HAP-1 (cell line): ENCODE measurements at regions not wholly inside any gene's neighbourhood (a gene's known extent, or its start where the extent isn't known, plus 50 kb on each side); places are given as distances from the start of the nearest gene placed in this dataset.

Experiments
- DNase-seq, 2 experiments: peaks; one replicate each; pipeline ENCODE4 v3.0.0-alpha.2; 2016 to 2020; ENCODE audit warnings: low spot score in 2 of 2
- H3K27me3 ChIP-seq: fragments of 250-450 bp; sonication (Bioruptor Pico); 2 replicates; pipeline ENCODE4 v1.5.1; 2020; ENCODE audit warnings: low read depth, mild to moderate bottlenecking, moderate library complexity
- H3K36me3 ChIP-seq: fragments of 250-450 bp; sonication (Bioruptor Pico); replicated peaks from 2 replicates; pipeline ENCODE4 v1.5.1; 2020; ENCODE audit warnings: mild to moderate bottlenecking
- H3K4me1 ChIP-seq: fragments of 250-450 bp; sonication (Bioruptor Pico); 2 replicates; pipeline ENCODE4 v1.5.1; 2020; ENCODE audit warnings: mild to moderate bottlenecking
- H3K4me3 ChIP-seq: fragments of 250-450 bp; sonication (Bioruptor Pico); 2 replicates; pipeline ENCODE4 v1.5.1; 2020; ENCODE audit warnings: mild to moderate bottlenecking, moderate library complexity
- H3K9me3 ChIP-seq: fragments of 250-450 bp; sonication (Bioruptor Pico); 2 replicates; pipeline ENCODE4 v1.5.1; 2020; ENCODE audit warnings: mild to moderate bottlenecking, moderate library complexity
- in situ Hi-C: fragments of 300-500 bp; cut with MboI; formaldehyde crosslinking; loops from 3 replicates; pipeline ENCODE4 v1.14.3; 2020; ENCODE audit warnings: low sequenced_read_pairs, inconsistent platforms, mixed read lengths

- no peak overlapping the region for H3K4me3 ChIP-seq
- in situ Hi-C loops = no loop called here
- H3K9me3 ChIP-seq = no peaks in the 10 kb centered on the region
- H3K27me3 ChIP-seq = no peaks in the 10 kb centered on the region
- no peak for DNase-seq
- H3K4me1 ChIP-seq = peaks cover 5% of the 10 kb centered on the region
- H3K36me3 ChIP-seq = no peaks in the 10 kb centered on the region
Measured at GRCh38 chr4:41473176-41473575, 64.8 kb upstream of the LIMCH1 start.

DNA sequence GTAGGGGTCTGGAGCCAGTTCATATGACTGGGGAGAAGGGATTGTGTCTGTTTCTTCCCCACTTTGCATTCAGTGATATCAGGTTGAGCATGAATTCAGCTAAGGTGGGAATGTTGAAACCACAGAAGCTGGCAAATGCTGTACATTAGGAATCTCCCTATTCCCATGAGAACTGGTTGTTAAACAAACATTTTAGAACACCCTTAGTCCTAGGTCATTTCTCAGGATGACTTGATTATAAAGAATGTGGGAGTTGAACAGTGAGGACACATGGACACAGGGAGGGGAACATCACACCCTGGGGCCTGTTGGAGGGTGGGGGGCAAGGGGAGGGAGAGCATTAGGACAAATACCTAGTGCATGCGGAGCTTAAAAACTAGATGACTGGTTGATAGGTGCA lies 62.6 kb upstream of the LIMCH1 start:
- H3K36me3 ChIP-seq = no peaks in the 10 kb centered on the region
- in situ Hi-C loops = no loop called here
- no peaks in the 10 kb centered on the region; the same call in 1 of the 2 replicates for H3K4me1 ChIP-seq
- H3K27me3 ChIP-seq = no peaks in the 10 kb centered on the region
- no peak for DNase-seq
- no peaks in the 10 kb centered on the region for H3K9me3 ChIP-seq
- no peak overlapping the region for H3K4me3 ChIP-seq

- in situ Hi-C loops = no loop called here
Measured at GRCh38 chr4:41476310-41476885, 61.6 kb upstream of the LIMCH1 start.

DNA sequence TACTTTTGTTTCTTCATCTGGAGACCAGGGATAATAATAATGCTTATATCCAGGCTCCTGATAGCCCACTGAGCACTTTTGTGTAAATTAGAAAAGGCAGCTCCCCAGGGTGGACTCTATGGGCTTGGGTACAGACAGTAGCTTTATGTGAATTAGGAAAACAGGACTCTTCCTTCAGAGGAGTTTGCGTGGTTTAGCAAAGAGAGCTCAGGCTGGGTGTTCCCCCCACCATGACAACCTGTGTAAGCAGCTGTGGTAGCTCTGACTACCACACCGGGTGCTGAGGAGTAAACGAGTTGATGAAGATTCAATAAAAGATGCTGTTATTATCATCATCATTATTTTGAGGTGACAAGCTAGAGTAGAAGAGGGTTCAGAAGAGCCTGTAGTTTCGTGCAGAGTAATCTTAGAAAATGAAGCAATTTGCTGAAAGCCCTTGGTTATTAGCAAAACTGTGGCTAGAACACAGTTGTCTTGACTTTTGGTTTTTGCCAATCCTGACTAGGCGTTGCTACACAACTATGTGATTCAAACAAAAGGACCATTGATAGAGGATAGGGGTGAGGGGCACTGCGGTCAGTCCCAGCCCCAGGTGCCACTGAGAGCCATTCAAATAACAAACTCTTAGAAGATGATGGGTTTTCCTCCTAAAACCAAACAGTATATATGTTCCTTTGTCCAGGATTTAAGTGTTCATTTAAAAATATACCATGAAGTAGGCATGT lies 60.6 kb upstream of the LIMCH1 start:
- Histone ChIP-seq H3K27me3 (no peaks in the 10 kb centered on the region), H3K36me3 (no peaks in the 10 kb centered on the region), H3K4me3 (no peak overlapping the region), H3K4me1 (no peaks in the 10 kb centered on the region), H3K9me3 (no peaks in the 10 kb centered on the region)
- DNase-seq = no peak
- in situ Hi-C loops = no loop called here

More at GRCh38 chr4:41476310-41476885, 61.6 kb upstream of the LIMCH1 start:
- Histone ChIP-seq H3K27me3 (no peaks in the 10 kb centered on the region), H3K4me3 (no peak overlapping the region), H3K4me1 (no peaks in the 10 kb centered on the region; the same call in 1 of the 2 replicates), H3K9me3 (no peaks in the 10 kb centered on the region), H3K36me3 (no peaks in the 10 kb centered on the region)
- DNase-seq = no peak

DNA sequence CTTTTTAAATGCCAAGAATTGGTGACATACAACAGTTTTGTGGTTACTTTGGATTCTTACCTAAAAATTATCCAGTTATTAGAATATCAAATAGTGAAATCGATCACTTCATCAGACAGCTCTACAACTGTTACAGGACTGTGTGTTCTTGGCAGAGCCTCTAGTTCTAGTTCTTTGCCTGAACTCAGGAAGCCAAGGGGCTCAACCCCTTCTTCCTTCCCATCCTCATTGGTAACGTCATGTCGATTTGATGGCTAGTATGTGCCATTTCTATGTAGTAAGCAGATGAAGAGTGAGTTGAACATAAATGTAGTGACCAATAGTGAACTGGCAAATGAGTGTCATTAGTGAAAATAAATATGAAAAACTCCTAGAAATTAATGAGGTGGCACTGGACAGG lies 59.4 kb upstream of the LIMCH1 start:
- H3K27me3 ChIP-seq = no peaks in the 10 kb centered on the region
- no peak for DNase-seq
- H3K4me3 ChIP-seq = no peak overlapping the region
- in situ Hi-C loops = no loop called here
- no peaks in the 10 kb centered on the region for H3K36me3 ChIP-seq
- H3K9me3 ChIP-seq = no peaks in the 10 kb centered on the region
- H3K4me1 ChIP-seq = no peaks in the 10 kb centered on the region

GRCh38 chr4:41480896-41481311 lies 57.1 kb upstream of the LIMCH1 start:
- no peak for DNase-seq
- H3K4me1 ChIP-seq = no peaks in the 10 kb centered on the region

DNA sequence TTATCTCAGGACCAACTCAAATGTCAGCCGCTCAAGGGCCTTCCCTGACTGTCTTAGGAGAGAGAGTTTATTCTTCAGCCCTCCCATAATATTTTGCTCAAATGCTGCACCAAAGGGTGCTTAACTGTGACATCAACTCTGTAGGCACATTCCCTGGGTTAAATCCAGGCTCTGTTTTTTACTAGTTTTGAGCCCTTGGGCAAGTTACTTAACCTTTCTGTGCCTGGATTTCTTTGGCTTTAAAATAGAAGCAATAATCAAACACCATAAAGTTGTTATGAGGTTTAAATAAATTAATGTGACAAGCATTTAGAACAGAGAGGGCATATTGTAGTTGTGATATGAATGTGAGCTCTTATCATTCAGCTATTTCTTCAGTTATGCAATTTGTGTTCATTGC lies 54.2 kb upstream of the LIMCH1 start:
- DNase-seq = no peak
- Histone ChIP-seq H3K9me3 (no peaks in the 10 kb centered on the region), H3K27me3 (no peaks in the 10 kb centered on the region), H3K36me3 (no peaks in the 10 kb centered on the region), H3K4me3 (no peak overlapping the region), H3K4me1 (no peaks in the 10 kb centered on the region)
- in situ Hi-C loops = no loop called here

More at GRCh38 chr4:41480896-41481311, 57.1 kb upstream of the LIMCH1 start:
- Histone ChIP-seq H3K27me3 (no peaks in the 10 kb centered on the region), H3K36me3 (no peaks in the 10 kb centered on the region), H3K9me3 (no peaks in the 10 kb centered on the region), H3K4me3 (no peak overlapping the region)
- in situ Hi-C loops = no loop called here

DNA sequence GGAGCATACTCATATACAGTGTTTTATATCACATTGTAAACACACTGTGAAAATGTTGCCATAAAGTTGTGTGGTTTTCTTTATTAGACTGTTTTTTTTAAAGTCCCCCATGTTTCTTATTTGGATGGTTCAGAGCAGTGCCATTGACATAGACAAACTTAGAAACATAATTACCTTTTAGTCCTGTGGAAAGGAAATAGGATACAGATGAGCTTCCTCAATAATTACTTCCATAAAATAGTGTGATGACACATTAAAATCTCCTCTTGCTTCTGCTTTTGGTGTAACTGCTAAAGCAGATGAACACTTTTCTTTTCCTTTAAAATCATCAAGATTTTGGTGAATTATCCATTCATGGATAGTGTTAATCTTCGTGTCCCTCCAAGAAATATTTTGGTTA lies 52.9 kb upstream of the LIMCH1 start:
- H3K9me3 ChIP-seq = no peaks in the 10 kb centered on the region
- no peak for DNase-seq
- H3K27me3 ChIP-seq = no peaks in the 10 kb centered on the region
- H3K36me3 ChIP-seq = no peaks in the 10 kb centered on the region
- in situ Hi-C loops = no loop called here
- H3K4me1 ChIP-seq = no peaks in the 10 kb centered on the region
- no peak overlapping the region for H3K4me3 ChIP-seq

DNA sequence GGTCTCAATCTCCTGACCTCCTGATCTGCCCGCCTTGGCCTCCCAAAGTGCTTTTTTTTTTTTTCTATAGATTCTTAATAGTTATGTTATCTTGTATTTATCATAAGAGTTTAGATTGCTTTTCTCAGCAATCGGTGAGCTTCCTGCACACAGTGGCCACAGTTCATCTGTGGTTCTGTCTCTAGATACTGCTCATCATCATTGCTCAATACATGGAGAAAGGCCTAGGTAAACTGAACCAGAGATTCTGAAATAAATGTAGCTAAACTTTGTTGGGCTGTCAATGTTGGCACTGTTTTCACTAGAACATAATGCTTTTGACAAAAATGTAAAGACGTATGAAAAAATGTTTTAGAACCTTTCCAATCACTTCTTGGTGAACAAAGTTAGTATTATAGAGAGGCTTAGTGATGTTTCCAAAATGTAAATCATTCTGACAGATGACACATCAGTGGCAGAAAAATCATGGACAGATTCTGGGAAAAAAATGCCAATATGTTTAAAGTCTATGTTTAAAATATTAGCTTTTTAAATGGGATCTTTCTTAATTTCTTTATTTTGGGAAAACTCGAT lies 50.0 kb upstream of the LIMCH1 start:
- in situ Hi-C loops = no loop called here
- DNase-seq = no peak
- Histone ChIP-seq H3K36me3 (no peaks in the 10 kb centered on the region), H3K4me3 (no peak overlapping the region), H3K4me1 (no peaks in the 10 kb centered on the region), H3K9me3 (peaks cover 2% of the 10 kb centered on the region; the same call in 1 of the 2 replicates), H3K27me3 (no peaks in the 10 kb centered on the region)
